ENCODE measurements at regions not wholly inside any gene's neighbourhood (a gene's known extent, or its start where the extent isn't known, plus 50 kb on each side); places are given as distances from the start of the nearest gene placed in this dataset.

- no peak for TF ChIP-seq CHD2 (IDR thresholded peaks at IDR 0.05; ENCODE audit: low read length, partially characterized antibody)
- no peak for TF ChIP-seq RCOR1 (IDR thresholded peaks at IDR 0.05; ENCODE audit: low read length)
- TF ChIP-seq, protein P1, sequence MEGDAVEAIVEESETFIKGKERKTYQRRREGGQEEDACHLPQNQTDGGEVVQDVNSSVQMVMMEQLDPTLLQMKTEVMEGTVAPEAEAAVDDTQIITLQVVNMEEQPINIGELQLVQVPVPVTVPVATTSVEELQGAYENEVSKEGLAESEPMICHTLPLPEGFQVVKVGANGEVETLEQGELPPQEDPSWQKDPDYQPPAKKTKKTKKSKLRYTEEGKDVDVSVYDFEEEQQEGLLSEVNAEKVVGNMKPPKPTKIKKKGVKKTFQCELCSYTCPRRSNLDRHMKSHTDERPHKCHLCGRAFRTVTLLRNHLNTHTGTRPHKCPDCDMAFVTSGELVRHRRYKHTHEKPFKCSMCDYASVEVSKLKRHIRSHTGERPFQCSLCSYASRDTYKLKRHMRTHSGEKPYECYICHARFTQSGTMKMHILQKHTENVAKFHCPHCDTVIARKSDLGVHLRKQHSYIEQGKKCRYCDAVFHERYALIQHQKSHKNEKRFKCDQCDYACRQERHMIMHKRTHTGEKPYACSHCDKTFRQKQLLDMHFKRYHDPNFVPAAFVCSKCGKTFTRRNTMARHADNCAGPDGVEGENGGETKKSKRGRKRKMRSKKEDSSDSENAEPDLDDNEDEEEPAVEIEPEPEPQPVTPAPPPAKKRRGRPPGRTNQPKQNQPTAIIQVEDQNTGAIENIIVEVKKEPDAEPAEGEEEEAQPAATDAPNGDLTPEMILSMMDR (IDR thresholded peaks at IDR 0.05), result no peak
Measured at GRCh38 chr4:4606321-4606720, 64.5 kb upstream of the STX18 start (continued).

DNA sequence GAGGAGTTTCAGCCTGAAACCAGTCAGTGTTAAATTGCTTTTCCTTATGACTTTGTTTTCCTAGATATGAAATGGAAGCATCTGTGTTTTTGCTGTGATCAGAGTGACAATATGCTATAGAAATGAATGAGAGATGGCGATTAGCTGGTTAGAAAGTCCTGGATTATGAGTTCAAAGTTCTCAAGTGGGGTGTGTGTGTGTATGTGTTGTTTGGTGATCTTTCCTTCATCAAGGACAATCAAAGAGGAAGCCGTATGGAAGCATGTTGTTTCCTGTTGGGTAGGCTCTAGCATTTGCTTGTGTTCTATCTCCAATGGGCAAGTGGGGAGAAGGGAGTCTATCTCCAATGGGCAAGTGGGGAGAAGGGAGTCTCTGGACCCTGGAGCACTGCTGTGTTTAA, 64.0 kb upstream of the STX18 start:
- Histone ChIP-seq H3F3A (replicated peaks; ENCODE audit: insufficient read depth) (no peaks in the 10 kb centered on the region), H3K36me3 (replicated peaks in 1 of 2; ENCODE audit: control insufficient read depth in 1 of 2, insufficient read depth in 2 of 2, low read length in 1 of 2) (no peaks in the 10 kb centered on the region), H3K27ac (ENCODE audit: low read depth in 2 of 2, low read length in 1 of 2) (no peak overlapping the region), H3K79me2 (ENCODE audit: insufficient read depth) (no peaks in the 10 kb centered on the region), H3K4me2 (no peak overlapping the region), H3K4me1 (ENCODE audit: control insufficient read depth in 1 of 2, insufficient read depth in 2 of 2, low read depth in 1 of 2, low read length in 1 of 2) (no peaks in the 10 kb centered on the region), H3K9me2 (no peaks in the 10 kb centered on the region), H3K27me3 (ENCODE audit: insufficient read depth) (no peaks in the 10 kb centered on the region), H2AFZ (ENCODE audit: low read depth) (no peak overlapping the region), H3K9me3 (no peaks in the 10 kb centered on the region), H3K4me3 (ENCODE audit: low read depth in 2 of 2, low read length in 1 of 2) (no peak overlapping the region), H3K9ac (no peak overlapping the region), H4K20me1 (ENCODE audit: insufficient read depth) (no peaks in the 10 kb centered on the region)
- ChIA-PET POLR2A (no interaction called here), CTCF (interaction anchor here (0.7 kb wide), 1 partner anchor 14 kb away, joined by 3 read pairs; no protein-coding TSS in a partner anchor)
- no peak for TF ChIP-seq MEF2A (IDR thresholded peaks at IDR 0.05; ENCODE audit: borderline replicate concordance, low read depth)
- no peak for TF ChIP-seq FOXM1 (IDR thresholded peaks at IDR 0.05; ENCODE audit: low read depth)
- TF ChIP-seq, protein P1 (IDR thresholded peaks at IDR 0.05), result no peak
- TF ChIP-seq, protein P2, sequence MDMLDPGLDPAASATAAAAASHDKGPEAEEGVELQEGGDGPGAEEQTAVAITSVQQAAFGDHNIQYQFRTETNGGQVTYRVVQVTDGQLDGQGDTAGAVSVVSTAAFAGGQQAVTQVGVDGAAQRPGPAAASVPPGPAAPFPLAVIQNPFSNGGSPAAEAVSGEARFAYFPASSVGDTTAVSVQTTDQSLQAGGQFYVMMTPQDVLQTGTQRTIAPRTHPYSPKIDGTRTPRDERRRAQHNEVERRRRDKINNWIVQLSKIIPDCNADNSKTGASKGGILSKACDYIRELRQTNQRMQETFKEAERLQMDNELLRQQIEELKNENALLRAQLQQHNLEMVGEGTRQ (IDR thresholded peaks at IDR 0.05; ENCODE audit: borderline replicate concordance, low read depth, low read length), result no peak
- no peak for DNase-seq
- WGBS (ENCODE audit: low lambda C conversion rate), result 91% methylated on average over 2 of the region's 2 CpGs

DNA sequence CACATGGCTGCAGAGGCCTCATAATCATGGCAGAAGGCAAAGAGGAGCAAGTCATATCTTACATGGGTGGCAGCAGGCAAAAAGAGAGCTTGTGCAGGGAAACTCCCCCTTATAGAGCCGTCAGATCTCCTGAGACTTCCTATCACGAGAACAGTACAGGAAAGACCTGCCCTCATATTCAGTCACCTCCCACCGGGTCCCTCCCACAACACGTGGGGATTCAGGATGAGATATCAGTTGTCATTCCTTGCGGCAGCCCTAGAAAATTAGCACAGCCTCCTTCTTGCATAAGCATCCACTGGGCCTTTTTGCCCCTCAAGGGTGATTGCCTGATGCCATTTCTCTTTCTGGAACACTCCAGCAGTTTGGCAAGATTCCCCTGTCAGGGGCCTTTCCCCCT, 61.7 kb upstream of the STX18 start:
- H3K27ac ChIP-seq (ENCODE audit: low read depth in 2 of 2, low read length in 1 of 2), result no peak overlapping the region
- WGBS (ENCODE audit: low lambda C conversion rate), result 86% methylated on average over 5 of the region's 5 CpGs
- H3K79me2 ChIP-seq (ENCODE audit: insufficient read depth), result no peaks in the 10 kb centered on the region
- CTCF ChIA-PET, result no interaction called here
- H3K4me3 ChIP-seq (ENCODE audit: low read depth in 2 of 2, low read length in 1 of 2), result no peak overlapping the region
- no peaks in the 10 kb centered on the region for H3K4me1 ChIP-seq (ENCODE audit: control insufficient read depth in 1 of 2, insufficient read depth in 2 of 2, low read depth in 1 of 2, low read length in 1 of 2)
- no peaks in the 10 kb centered on the region for H4K20me1 ChIP-seq (ENCODE audit: insufficient read depth)
- H3F3A ChIP-seq (replicated peaks; ENCODE audit: insufficient read depth), result no peaks in the 10 kb centered on the region
- H2AFZ ChIP-seq (ENCODE audit: low read depth), result no peak overlapping the region
- H3K27me3 ChIP-seq (ENCODE audit: insufficient read depth), result no peaks in the 10 kb centered on the region
- POLR2A ChIA-PET, result no interaction called here
- no peaks in the 10 kb centered on the region for H3K36me3 ChIP-seq (replicated peaks in 1 of 2; ENCODE audit: control insufficient read depth in 1 of 2, insufficient read depth in 2 of 2, low read length in 1 of 2)
- H3K9ac ChIP-seq, result no peak overlapping the region
- no peak overlapping the region for H3K4me2 ChIP-seq
- H3K9me2 ChIP-seq, result no peaks in the 10 kb centered on the region
- DNase-seq, result no peak
- TF ChIP-seq JUND (IDR thresholded peaks at IDR 0.05), result no peak
- TF ChIP-seq REST (IDR thresholded peaks at IDR 0.05; ENCODE audit: low read depth, low read length), result no peak
- no peak for TF ChIP-seq USF1 (IDR thresholded peaks at IDR 0.05; ENCODE audit: borderline replicate concordance, low read depth)
- no peak for TF ChIP-seq CHD2 (IDR thresholded peaks at IDR 0.05; ENCODE audit: low read length, partially characterized antibody)
- TF ChIP-seq EZH2phosphoT487 (IDR thresholded peaks at IDR 0.05; ENCODE audit: borderline replicate concordance, low read depth), result no peak
- no peak for TF ChIP-seq TCF12 (IDR thresholded peaks at IDR 0.05)
- no peak for TF ChIP-seq FOXM1 (IDR thresholded peaks at IDR 0.05; ENCODE audit: low read depth)
- no peak for TF ChIP-seq RCOR1 (IDR thresholded peaks at IDR 0.05; ENCODE audit: low read length)
- no peak for TF ChIP-seq MAX (IDR thresholded peaks at IDR 0.05; ENCODE audit: low read depth)
- no peaks in the 10 kb centered on the region for H3K9me3 ChIP-seq

Data from SK-N-SH (cell line).